GM19452 (cell line): ENCODE measurements at regions not wholly inside any gene's neighbourhood (a gene's known extent, or its start where the extent isn't known, plus 50 kb on each side); places are given as distances from the start of the nearest gene placed in this dataset.

Source experiments
- ATAC-seq: cut with Tn5 transposase; IDR thresholded peaks from one replicate; pipeline ENCODE4 v1.9.1; 2021; ENCODE audit not compliant: unreplicated experiment

- no peak for ATAC-seq
Observed at GRCh38 chr12:92650228-92650822, 52.5 kb upstream of the PLEKHG7 start.

GRCh38 chr12:92649511-92650227, 53.1 kb upstream of the PLEKHG7 start:
- ATAC-seq = peak; percentile 81

GRCh38 chr12:92648242-92649031, 54.4 kb upstream of the PLEKHG7 start:
- no peak for ATAC-seq

GRCh38 chr12:92641291-92641690, 61.5 kb upstream of the PLEKHG7 start:
- no peak for ATAC-seq

- no peak for ATAC-seq
Observed at GRCh38 chr12:92640691-92641090, 62.1 kb upstream of the PLEKHG7 start.

GRCh38 chr12:92639017-92639416, 63.8 kb upstream of the PLEKHG7 start:
- ATAC-seq = no peak

- ATAC-seq = no peak
Observed at GRCh38 chr12:92634730-92635129, 68.1 kb upstream of the PLEKHG7 start.

- no peak for ATAC-seq
Observed at GRCh38 chr12:92634202-92634601, 68.6 kb upstream of the PLEKHG7 start.

- no peak for ATAC-seq
Observed at GRCh38 chr12:92630968-92631367, 71.8 kb upstream of the PLEKHG7 start.

- ATAC-seq = no peak
Observed at GRCh38 chr12:92629349-92630065, 73.3 kb upstream of the PLEKHG7 start.

GRCh38 chr12:92628476-92628875, 74.3 kb upstream of the PLEKHG7 start:
- ATAC-seq = no peak

- no peak for ATAC-seq
Observed at GRCh38 chr12:92627511-92627910, 75.3 kb upstream of the PLEKHG7 start.

- ATAC-seq = no peak
Observed at GRCh38 chr12:92625639-92626310, 77.0 kb upstream of the PLEKHG7 start.

GRCh38 chr12:92624236-92624635, 78.6 kb upstream of the PLEKHG7 start:
- ATAC-seq = no peak

GRCh38 chr12:92623386-92623785, 79.4 kb upstream of the PLEKHG7 start:
- no peak for ATAC-seq

- no peak for ATAC-seq
Observed at GRCh38 chr12:92621833-92622232, 81.0 kb upstream of the PLEKHG7 start.

GRCh38 chr12:92621312-92621711, 81.5 kb upstream of the PLEKHG7 start:
- no peak for ATAC-seq

- ATAC-seq = no peak
Observed at GRCh38 chr12:92619730-92620684, 82.8 kb upstream of the PLEKHG7 start.

GRCh38 chr12:92619026-92619425, 83.8 kb upstream of the PLEKHG7 start:
- no peak for ATAC-seq

- no peak for ATAC-seq
Observed at GRCh38 chr12:92615703-92616102, 87.1 kb upstream of the PLEKHG7 start.
